Effector CD4-positive, alpha-beta T cell (primary cell): ENCODE measurements at regions not wholly inside any gene's neighbourhood (a gene's known extent, or its start where the extent isn't known, plus 50 kb on each side); places are given as distances from the start of the nearest gene placed in this dataset.

ENCODE experiments used
- DNase-seq: peaks from one replicate; pipeline ENCODE4 v3.0.0-alpha.2; 2020

GRCh38 chr12:11568762-11569478, 80.6 kb upstream of the ETV6 start:
- DNase-seq: no peak

- no peak for DNase-seq
These were observed 79.8 kb upstream of the ETV6 start for GRCh38 chr12:11569716-11570115.

GRCh38 chr12:11573880-11574279, 75.6 kb upstream of the ETV6 start:
- DNase-seq: no peak

GRCh38 chr12:11576104-11576503, 73.4 kb upstream of the ETV6 start:
- DNase-seq: no peak

DNA sequence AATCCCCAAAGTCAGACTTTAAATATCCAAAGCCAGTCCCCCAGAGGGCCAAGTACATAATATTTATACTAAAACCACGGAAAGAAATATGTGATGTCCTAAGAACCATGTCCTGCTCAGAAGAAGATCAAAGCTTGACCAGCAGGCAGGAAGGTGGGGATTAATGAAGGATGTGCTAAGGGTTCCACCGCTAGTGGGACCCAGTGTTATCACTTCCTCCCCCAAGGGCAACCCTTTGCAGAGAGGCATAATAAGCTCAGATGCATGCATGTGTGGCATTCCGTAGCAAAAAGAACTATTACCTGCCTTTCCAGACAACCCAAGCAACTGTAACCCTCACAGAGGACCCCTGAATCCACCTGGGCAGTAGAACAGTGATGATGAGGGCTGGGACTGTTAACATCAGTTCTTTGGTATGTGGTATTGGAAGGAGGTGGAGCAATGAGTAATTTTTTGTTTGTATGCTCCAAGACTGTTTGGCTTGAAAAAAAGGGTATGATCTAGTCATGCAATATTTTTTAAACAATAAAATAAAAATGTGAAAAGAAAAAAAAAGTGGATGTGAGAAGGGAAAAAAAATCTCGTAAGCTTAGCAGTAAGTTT, 71.7 kb upstream of the ETV6 start:
- no peak for DNase-seq

DNA sequence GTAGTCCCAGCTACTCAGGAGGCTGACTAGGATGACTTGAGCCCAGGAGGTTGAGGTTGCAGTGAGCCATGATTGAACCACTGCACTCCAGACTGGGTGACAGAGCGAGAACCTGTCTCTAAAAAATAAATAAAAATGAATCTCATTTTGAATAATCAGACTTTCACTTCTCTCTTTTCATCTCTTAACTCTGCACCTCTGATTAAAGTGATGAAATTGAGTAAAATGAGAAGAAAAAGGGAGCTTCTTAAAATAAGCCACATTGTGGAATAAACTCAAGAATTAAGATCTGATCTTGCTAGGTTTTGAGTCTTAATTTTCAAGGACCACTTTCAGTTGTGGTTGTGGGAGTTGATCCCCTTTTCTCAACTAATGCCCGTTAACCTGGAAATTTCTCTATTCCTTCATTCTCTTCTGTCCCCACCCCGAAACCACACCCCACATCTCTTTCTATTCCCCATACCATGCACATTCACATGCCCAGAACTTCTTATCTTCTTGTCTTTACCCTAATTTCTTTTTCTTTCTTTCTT, 70.9 kb upstream of the ETV6 start:
- no peak for DNase-seq

- no peak for DNase-seq
These were observed 69.2 kb upstream of the ETV6 start for GRCh38 chr12:11580125-11580751.

GRCh38 chr12:11581179-11581755, 68.2 kb upstream of the ETV6 start:
- DNase-seq: peak; percentile 74

GRCh38 chr12:11584221-11584855, 65.1 kb upstream of the ETV6 start:
- DNase-seq: no peak

DNA sequence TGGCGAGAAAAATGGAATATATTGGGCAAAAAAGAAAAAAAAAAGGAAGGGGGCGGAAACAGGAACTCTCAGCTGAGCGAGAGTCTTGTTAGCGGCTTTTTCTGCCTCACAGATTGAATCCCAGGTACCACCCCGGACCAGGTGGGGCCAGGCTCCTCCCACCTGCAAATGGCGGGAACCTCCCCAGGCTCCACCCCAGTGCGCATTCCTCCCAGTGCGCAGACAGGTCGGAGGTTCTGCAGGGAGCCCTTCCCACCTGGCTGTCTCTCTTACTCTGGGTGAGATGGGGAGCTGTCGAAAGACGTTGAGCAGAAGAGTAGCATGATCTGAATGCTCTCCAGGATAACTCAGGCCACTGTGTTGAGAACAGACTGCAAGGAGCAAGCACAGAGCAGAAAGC, 57.0 kb upstream of the ETV6 start:
- DNase-seq: no peak

- DNase-seq: no peak
These were observed 56.5 kb upstream of the ETV6 start for GRCh38 chr12:11593013-11593412.

DNA sequence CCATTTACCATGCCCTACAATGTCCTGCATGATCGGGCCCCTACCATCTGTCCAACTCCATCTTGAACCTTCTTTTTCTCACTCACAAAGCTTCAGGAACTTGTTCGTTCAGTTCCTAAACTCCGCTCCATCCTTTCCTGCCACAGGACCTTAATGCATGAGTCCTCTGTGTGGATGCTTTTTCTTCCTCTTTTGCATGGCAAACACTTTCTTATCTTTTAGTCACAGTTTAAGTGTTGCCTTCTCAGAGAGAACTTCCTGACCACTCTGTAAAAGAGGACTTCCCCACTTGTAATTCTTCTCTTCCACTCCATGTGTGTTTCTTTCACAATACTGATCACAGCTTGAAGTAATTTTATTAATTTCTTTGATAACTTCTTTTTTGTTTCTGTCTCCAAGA, 54.4 kb upstream of the ETV6 start:
- DNase-seq: no peak

DNA sequence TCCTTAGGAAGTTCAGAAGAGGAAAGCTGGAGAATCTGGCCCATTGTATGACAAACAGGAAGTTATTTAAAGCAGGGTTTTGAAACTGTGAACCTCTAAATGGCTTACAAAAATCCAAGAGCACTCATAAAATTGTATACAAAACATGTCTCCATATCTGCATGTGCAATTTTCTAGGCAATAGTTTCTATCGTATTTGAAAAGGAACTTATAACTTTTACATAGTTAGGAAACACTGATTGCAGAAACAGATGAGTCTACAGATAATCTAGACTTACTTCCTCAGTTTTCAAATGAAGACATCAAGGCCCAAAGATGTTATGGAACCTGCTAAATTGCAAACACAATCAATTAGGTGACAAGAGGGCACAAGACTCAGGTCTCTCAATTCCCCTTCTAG, 53.3 kb upstream of the ETV6 start:
- DNase-seq: no peak

- DNase-seq: no peak
These were observed 50.6 kb upstream of the ETV6 start for GRCh38 chr12:11598900-11599299.
